Loucy (cell line): ENCODE measurements at regions not wholly inside any gene's neighbourhood (a gene's known extent, or its start where the extent isn't known, plus 50 kb on each side); places are given as distances from the start of the nearest gene placed in this dataset.

ENCODE experiments used
- H2AFZ ChIP-seq: fragments of 200-600 bp; sonication (generic); 2 replicates; pipeline ENCODE4 v1.6.0; 2016; ENCODE audit warnings: antibody characterized with exemption, mild to moderate bottlenecking, low read length, moderate library complexity
- H3F3A ChIP-seq: fragments of 200-600 bp; 2 replicates; pipeline ENCODE4 v1.6.0; 2016; ENCODE audit warnings: antibody characterized with exemption, low read depth, mild to moderate bottlenecking
- H3K27me3 ChIP-seq: fragments of 200-600 bp; sonication (generic); 2 replicates; pipeline ENCODE4 v1.6.1; 2014; ENCODE audit warnings: low read length, mild to moderate bottlenecking; ENCODE audit not compliant: insufficient read depth, poor library complexity, severe bottlenecking
- H3K36me3 ChIP-seq: fragments of 200-600 bp; sonication (generic); 2 replicates; pipeline ENCODE4 v1.6.1; 2016; ENCODE audit warnings: low read length; ENCODE audit not compliant: insufficient read depth
- H3K4me1 ChIP-seq: fragments of 200-600 bp; sonication (generic); 2 replicates; pipeline ENCODE4 v1.5.1; 2014; ENCODE audit warnings: low read length, mild to moderate bottlenecking; ENCODE audit not compliant: insufficient read depth, poor library complexity, severe bottlenecking
- H3K4me2 ChIP-seq: fragments of 200-600 bp; sonication (generic); 2 replicates; pipeline ENCODE4 v1.6.0; 2014; ENCODE audit warnings: antibody characterized with exemption, low read length, low read depth, mild to moderate bottlenecking; ENCODE audit not compliant: poor library complexity, severe bottlenecking
- H3K4me3 ChIP-seq: fragments of 200-600 bp; sonication (generic); 2 replicates; pipeline ENCODE4 v1.5.1; 2014; ENCODE audit warnings: low read length, mild to moderate bottlenecking, mixed read lengths; ENCODE audit not compliant: poor library complexity, severe bottlenecking
- H3K79me2 ChIP-seq: fragments of 200-600 bp; sonication (generic); 2 replicates; pipeline ENCODE4 v1.6.1; 2014; ENCODE audit warnings: low read length; ENCODE audit not compliant: insufficient read depth
- H3K9ac ChIP-seq: fragments of 200-600 bp; sonication (generic); 2 replicates; pipeline ENCODE4 v1.6.0; 2014; ENCODE audit warnings: mild to moderate bottlenecking, low read depth, low read length, moderate library complexity; ENCODE audit not compliant: poor library complexity, severe bottlenecking
- H3K9me2 ChIP-seq: fragments of 200-600 bp; sonication (generic); replicated peaks from 2 replicates; pipeline ENCODE4 v1.6.1; 2016; ENCODE audit warnings: low read depth, low read length, mixed read lengths
- H3K9me3 ChIP-seq: fragments of 200-600 bp; sonication (generic); 2 replicates; pipeline ENCODE4 v1.6.1; 2014; ENCODE audit warnings: mild to moderate bottlenecking, antibody characterized with exemption, low read length, low read depth; ENCODE audit not compliant: insufficient read depth
- H4K20me1 ChIP-seq: fragments of 200-600 bp; sonication (generic); 2 replicates; pipeline ENCODE4 v1.6.0; 2014; ENCODE audit warnings: antibody characterized with exemption, low read length, mild to moderate bottlenecking; ENCODE audit not compliant: insufficient read depth, poor library complexity, severe bottlenecking
- CTCF ChIP-seq: fragments of 200-600 bp; sonication (generic); conservative IDR thresholded peaks from 2 replicates; pipeline ENCODE4 v1.5.1; 2014; ENCODE audit warnings: mild to moderate bottlenecking, antibody characterized with exemption, low read length
- EZH2phosphoT487 ChIP-seq: fragments of 200-600 bp; IDR thresholded peaks from 2 replicates; pipeline ENCODE4 v1.6.1; 2018; ENCODE audit warnings: antibody characterized with exemption, mild to moderate bottlenecking, moderate library complexity, borderline replicate concordance

GRCh38 chr7:22920672-22921071, 93.3 kb downstream of the HYCC1 start:
- no peak overlapping the region for H3K9ac ChIP-seq
- H3K79me2 ChIP-seq = no peaks in the 10 kb centered on the region
- TF ChIP-seq CTCF (no peak), EZH2phosphoT487 (no peak)
- H3K9me2 ChIP-seq = no peaks in the 10 kb centered on the region
- H3K9me3 ChIP-seq = no peaks in the 10 kb centered on the region
- H3K36me3 ChIP-seq = no peaks in the 10 kb centered on the region
- H3K4me3 ChIP-seq = no peak overlapping the region
- H3K27me3 ChIP-seq = no peaks in the 10 kb centered on the region
- no peak overlapping the region for H3K4me2 ChIP-seq
- H3F3A ChIP-seq = no peaks in the 10 kb centered on the region
- no peak overlapping the region for H2AFZ ChIP-seq
- H4K20me1 ChIP-seq = no peaks in the 10 kb centered on the region
- no peaks in the 10 kb centered on the region for H3K4me1 ChIP-seq

- Histone ChIP-seq H3K4me2 (no peak overlapping the region), H3K9me3 (no peaks in the 10 kb centered on the region), H3K9ac (no peak overlapping the region), H4K20me1 (no peaks in the 10 kb centered on the region), H3K4me1 (no peaks in the 10 kb centered on the region), H3K4me3 (no peak overlapping the region), H3K27me3 (no peaks in the 10 kb centered on the region), H3K9me2 (no peaks in the 10 kb centered on the region), H3K36me3 (no peaks in the 10 kb centered on the region), H3F3A (no peaks in the 10 kb centered on the region), H3K79me2 (no peaks in the 10 kb centered on the region), H2AFZ (no peak overlapping the region)
- TF ChIP-seq CTCF = no peak
- no peak for TF ChIP-seq EZH2phosphoT487
Observed at GRCh38 chr7:22913158-22913557, 90.5 kb upstream of the TOMM7 start.

GRCh38 chr7:22911889-22912288, 89.2 kb upstream of the TOMM7 start:
- Histone ChIP-seq H3F3A (no peaks in the 10 kb centered on the region), H3K36me3 (no peaks in the 10 kb centered on the region), H3K4me3 (no peak overlapping the region), H3K4me1 (no peaks in the 10 kb centered on the region), H4K20me1 (no peaks in the 10 kb centered on the region), H2AFZ (no peak overlapping the region), H3K79me2 (no peaks in the 10 kb centered on the region), H3K9ac (no peak overlapping the region), H3K27me3 (no peaks in the 10 kb centered on the region), H3K9me3 (no peaks in the 10 kb centered on the region), H3K4me2 (no peak overlapping the region), H3K9me2 (no peaks in the 10 kb centered on the region)
- TF ChIP-seq EZH2phosphoT487 (no peak), CTCF (no peak)
